HS-27A (cell line): ENCODE measurements at regions not wholly inside any gene's neighbourhood (a gene's known extent, or its start where the extent isn't known, plus 50 kb on each side); places are given as distances from the start of the nearest gene placed in this dataset.

ENCODE experiments used
- DNase-seq: peaks from one replicate; pipeline ENCODE4 v3.0.0-alpha.2; 2012; ENCODE audit warnings: low read depth, missing footprints

DNA sequence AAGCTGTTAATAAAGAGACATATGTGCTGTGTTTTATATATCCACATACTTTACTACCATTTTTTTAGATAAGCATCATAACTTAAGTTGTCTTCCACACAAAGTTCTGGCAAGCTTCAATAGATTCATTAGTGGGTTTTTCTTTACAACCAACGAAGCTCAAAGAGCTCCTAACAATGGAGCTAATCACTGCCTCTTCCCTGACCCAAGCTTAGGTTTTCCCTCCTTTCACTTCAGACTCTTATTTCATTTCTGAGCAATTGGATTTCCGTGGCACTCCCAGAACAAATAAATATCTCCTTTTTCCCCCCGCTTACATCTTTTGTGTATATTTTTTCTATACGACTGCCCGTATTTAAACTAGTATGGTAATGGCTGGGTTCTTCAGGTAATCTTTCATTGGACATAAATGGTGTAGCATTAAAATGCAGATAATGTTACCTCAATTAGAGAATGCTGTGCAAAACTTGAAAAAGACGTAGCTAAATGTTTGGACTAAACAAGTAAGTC lies 275.5 kb upstream of the TMEM161B start:
- no peak for DNase-seq

DNA sequence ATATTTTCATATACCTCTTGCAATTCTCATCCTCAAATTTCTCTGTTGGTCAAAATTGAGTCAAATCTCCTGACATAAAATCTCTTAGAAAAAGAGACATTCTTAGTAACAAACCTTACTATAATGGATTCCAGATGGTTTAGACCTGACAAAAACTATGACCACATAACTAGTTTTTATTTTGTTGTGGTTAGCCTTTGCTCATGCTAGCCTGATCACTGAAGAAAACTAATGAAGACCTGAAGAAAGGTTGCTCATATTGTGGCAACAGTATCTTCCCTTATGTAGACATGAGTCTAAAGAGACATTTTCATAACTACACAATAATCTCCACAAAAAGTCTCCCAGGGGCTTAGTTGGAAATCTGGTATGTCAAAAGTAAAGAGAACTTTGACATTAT lies 274.1 kb upstream of the TMEM161B start:
- no peak for DNase-seq

DNA sequence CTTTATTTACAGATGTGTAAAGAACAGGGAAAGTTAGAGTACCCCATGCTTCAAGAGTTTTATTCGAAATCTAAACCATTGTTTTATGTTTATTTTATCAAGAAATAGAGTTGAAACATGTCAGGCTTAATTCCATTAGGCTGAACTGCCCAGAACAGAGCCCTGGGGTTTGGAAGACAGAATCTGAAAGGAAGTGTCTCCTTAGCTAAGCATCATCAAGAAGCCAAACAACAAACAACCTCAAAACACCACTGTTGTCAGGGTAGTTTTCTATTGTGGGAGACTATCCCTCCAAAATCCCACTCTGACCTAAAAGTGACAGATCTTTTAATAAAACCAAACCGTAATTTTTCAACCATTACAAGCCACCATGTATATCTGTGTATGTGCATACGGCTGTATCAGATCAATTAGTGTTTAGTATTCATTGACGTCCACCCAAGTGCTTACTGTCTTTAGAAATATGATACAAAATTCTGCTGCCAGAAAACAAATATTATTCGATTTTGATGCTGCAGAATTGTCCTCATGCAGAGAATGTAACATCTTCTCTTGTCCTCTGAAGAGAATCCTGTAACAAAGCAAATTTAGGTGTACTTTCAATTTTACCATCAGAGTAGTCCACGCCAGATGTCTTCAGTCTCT lies 271.9 kb upstream of the TMEM161B start:
- DNase-seq: no peak

DNA sequence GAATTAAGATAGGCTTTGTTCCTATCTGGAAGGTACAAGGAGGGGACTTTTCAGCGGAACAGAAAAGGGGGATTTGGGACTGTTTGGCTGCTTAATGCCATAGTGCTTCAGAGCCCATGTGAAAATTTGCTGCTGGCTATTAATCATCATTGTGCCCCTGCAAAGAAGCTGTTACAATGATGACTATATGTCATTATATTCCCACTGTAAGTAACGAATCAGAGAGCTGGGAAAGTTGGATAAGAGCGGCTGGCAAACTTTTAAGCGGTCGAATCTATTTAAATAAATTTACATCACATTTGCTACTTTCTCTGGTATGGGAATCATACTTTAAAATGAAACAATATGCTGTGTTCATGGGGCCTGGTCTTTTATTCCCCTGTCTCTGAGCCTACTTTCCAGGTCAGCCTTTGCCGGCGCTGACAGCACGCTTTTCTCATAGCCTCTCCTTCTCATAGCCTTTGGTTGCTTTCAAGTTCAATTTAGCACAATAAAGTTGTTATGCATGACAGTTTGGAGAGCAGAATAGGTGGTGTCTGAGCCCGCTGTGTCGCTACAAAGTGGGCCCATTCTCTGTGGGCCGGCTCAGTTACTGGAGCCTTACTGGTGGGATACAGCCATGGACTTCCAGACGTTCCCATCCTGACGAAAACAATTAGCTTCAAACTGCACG lies 271.2 kb upstream of the TMEM161B start:
- no peak for DNase-seq

DNA sequence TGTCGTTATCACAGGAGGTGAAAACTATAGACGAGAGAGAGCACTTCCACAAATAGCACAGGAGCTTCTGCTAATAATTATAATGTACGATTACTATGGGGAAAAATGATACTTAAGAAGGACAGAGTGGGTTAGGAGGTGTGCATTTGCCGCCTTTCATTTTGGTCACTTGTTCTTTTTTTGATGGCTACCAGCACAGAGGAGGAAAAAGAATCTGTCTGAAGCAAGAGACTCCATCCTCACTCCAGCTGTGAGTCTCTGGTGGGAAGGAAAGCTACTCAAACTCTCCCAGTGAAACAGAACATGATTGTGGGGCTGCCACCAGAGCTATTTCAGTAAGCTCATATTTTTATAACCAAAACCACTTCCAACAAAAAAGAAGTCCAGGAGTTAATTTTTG lies 270.4 kb upstream of the TMEM161B start:
- DNase-seq: no peak

DNA sequence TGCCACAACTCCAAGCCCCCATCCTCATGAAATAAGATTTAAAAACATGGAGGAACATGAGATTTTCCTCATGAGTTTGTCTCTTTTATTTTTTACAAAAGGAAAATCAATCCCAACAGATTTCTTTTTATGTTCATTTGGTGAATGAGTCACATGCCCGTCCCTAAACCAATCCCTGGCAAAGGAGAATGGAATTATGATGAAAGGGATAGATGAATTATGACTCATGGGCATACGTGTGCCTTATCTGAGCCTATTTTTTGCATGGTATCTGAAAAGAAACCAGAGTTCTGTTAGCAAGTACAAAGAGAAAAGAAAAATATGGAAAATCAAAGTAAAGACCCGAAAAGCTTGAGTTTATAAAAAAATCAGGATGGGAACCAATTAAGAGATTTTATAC lies 267.5 kb upstream of the TMEM161B start:
- DNase-seq: no peak

DNA sequence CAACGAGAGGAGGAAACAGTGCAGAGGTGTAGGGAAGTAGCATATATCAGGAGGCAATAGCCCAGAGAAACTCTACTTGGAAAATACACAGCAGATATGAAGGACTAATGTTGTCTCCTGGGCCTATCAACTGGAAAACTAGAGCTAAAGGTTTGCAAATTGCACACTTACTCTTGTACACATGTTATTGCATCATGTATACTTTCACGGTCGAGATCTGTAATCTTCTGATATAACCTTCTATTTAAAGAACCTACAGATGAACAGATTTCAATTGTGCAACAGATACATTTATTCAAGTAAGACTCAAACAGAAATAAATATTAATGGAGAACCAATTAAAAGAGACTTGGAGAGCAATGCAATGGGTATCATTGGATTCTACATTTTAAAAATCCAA lies 256.3 kb upstream of the TMEM161B start:
- DNase-seq: no peak

DNA sequence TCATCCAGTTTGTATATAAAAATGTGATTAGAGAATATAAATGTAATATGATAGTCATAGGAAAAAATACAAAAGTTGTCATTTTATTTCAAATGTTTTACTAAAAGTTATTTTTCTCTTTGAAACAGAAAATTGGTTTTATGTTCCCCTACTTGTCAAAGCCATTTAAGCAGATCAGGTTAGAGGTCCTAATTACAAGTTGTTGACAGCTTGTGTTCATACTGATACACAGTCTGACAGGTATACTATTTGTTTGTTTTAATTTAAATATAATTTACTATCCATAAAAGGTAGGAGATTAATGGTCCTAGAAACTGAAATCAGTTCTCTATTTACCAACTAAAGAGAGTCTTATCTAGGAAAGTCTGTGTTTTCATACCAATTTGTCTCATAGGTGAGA lies 250.4 kb upstream of the TMEM161B start:
- DNase-seq: no peak

DNA sequence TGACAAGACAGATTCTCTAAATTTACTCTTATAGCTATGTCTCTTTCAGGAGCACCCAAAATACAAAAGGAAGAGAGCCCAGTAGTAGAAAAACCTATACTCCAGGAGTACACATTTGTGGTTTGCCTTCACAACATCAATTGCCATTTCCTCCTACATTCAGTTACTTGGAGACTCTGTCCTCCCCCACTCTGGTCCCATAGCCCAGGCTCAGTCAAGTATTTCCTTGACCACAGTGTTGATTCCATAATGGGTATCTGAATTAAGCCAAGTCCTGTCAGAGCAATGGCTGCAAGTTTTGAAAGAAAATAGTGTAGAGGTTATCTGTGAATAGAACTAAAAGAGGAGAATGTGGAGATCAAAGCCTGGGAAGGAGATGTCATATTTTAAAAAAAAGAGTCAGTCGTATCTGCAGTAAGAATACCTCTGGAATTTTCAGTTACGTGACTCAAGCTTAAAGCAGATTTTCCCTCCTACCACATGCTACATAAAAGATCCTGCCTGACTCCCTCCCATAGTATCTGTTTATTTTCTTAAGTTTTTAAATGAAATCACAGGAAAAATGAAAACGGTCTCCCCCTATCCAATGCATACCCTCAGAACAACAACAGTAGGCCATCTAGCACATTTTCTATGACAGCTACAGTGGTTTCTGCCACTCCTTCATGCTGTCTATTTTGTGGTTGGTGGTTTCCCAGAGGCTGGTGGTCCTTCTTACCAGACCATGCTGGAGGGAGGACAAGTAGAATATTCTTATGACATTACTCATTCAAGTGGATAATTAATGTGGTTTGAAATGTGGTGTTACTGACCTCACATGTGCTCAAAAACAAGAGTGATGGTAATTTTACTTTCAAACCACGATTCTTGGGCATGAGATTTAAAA lies 249.7 kb upstream of the TMEM161B start:
- DNase-seq: no peak

DNA sequence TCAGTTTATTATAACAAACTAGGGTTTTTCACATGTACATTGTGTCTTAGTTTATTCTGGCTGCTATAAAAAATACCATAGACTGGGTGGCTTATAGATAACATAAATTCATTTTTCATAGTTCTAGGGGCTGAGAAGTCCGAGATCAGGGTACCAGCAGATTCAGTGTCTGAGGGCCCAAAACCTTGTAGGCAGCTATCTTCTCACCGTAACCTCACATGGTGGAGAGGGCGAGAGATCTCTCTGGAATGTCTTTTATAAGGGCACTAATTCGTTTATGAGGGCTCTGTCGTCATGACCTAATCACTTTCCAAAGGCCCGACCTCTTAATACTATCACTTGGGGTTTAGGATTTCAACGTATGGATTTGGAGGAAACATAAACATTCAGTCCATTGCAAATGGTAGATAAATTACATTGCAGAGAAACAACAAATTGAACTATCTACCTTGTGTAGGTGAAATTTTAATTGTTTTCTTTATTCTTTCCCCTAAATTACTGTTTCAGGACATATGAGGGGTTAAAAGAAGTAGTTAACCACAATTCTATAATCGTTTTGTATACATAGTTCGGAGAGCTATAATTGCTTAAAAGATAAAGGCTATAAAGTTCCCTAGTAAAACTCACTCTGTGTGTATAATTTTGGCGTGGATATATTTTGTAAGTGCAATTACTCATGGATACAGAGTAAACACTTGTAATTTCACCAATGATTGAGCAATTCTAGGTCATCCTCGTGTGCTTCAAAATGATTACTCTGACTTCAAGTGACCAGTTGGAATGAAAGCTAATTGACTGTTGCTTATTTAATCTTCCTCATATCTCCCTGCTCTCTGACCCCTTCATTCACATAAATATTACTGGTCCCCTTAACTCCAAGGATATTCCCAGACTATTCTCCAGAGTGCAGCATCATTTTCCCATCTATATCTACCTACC lies 247.5 kb upstream of the TMEM161B start:
- no peak for DNase-seq

DNA sequence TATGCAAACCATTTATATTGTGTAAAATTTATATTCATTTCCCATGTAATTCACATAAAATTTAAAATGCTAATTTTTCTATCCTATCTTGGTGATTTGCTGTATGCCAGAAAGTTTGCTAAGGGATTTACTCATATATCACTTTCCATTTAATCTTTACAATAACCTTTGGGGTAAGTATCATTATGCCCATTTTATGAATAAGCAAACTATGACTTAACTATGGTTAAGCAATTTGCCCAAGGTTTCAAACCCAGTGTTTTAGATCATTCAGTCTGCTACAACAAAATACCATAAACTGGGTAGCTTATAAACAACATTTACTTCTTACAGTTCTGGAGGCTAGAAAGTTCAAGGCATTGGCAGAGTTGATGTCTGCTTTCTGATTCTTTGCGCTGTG lies 246.4 kb upstream of the TMEM161B start:
- no peak for DNase-seq

DNA sequence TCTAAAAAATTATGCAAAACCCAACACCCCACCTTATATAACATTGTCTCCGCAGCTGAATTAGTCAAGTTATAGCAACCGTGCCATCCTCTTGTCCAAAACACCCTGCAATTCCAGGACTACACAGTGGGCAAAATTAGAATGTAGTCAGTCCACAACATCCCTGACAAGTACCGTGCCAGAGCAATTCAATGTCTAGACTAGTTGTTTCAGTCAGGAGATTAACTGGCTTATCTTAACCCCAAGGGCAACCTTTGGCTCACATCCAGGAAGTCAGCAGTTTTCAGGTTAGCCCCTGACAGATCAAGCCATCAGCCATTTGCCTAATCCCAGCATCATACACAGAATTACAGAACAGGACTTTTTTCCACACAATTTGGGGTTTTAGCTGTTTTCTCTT lies 240.8 kb upstream of the TMEM161B start:
- no peak for DNase-seq

DNA sequence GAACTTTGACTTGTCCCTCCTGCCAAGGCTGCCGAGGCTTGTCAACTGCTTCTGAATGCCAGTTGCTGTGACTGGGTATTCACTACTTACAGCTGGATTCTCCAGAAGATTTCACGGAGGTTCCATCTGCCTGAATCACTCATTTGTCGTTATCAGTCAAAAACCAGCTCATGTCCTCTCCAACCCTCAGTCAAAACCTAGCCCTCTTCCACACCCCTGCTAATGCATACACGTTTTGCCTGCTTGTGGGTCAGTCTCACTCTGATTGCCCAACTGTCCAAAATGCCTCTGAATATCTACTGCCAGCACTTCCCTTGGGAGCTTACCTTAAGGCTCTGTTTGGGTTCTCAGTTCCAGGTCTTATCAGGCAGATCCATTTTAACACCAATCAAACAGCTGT lies 238.6 kb upstream of the TMEM161B start:
- DNase-seq: no peak

DNA sequence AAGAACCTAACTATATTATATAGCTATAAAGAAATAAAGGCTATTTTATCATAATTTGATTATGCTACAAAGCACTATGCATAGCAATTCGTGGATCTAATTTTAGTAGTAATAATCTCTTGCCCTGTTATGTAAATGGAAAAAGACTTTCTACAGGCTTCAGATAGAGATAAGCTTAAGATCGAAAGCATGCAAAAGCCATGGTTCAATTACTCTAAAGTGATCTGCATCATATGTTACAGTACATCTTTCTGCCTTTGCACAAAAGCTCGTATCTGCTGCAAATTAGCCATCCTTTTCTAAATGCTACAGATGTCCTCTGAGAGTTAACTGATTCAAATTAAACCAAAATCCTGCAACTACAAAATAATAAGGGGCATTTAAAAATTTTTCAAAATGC lies 234.8 kb upstream of the TMEM161B start:
- DNase-seq: no peak

DNA sequence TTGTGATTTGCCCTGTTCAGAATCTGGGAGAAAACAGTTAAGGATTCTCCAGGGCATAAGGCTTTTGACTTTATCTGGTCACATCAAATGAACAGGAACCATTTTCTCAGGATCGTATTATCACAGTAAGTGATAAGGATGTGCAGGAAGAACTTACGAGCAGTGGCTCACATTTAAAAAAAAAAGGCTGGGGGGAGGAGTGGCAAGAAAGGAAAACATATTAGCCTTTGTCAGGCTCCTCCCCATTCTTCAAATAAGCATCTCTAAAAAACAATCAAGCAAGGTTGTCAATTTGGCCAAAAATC lies 234.3 kb upstream of the TMEM161B start:
- no peak for DNase-seq

DNA sequence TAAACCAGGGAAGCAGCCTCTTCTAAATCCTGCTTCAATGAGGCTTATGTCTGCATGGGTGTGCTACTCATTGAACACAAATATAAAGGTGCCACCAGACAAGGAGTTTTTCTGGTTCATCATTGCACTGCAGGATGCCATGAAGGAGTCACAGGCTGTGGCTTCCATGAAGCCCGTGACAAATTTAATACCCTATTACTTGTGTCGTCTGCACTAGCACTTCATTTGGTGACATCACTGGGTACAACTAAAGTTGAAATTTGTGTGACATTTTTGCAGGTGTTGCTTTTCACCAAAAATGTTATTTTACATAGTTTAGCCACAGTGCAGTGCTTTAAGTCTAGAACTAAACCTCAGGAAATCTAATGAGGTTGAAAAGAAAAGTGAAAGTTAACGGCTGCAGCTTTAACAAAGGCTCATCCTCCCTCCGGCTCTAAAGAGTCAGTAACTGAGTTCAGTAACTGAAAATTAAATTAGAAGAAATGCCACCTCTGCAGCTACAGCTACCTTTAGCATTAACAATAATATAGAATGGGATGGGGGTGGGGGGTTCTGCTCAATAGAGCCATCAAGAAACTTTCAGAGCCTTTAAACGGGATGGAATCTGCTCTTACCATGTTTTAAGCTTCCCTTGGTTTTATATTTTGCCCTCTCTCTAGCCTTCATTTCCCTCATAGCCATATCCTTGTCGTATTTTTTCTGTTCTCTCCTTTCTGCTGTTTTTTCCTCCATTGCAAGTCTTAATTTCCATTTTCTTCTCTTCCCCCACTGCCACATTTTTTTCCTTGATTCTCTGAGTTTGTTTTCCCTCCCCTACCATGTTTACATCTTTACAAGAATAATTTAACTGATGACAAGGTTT lies 233.8 kb upstream of the TMEM161B start:
- no peak for DNase-seq

DNA sequence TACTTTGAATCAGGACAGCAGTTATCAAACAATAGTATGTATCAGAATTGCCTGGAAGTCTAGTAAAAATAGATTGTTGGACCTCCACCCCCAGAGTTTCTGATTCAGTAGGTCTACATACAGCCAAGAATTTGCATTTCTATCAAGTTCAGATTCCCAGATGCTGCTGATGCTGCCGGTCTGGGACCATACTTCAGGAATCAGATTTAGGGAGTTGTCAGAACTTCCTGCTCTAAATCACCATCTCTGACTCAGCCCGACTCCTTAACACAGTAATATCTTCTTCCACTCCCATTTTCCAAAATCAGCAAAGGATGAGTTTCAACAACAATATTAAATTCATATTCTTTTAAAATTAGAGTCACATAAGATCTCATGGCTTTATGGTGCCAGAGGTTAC lies 227.2 kb upstream of the TMEM161B start:
- DNase-seq: no peak

DNA sequence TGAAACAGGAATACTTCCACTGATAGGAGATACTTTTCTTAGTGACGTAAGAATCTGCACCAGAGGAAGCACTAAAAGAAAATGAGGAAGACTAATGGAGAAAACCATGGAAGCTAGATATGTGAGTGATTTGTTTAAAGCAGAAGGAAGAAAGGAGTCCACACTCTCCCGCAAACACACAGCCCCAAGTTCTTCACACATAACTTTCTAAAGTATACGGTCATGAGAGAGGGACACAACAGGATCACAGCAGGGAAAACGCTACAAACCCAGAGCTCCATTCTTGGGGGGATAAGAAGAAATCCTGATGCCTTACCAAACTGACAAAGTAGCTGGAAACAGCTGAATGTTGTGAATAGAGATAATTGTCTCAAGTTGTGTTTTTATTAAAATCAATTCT lies 222.2 kb upstream of the TMEM161B start:
- DNase-seq: no peak

DNA sequence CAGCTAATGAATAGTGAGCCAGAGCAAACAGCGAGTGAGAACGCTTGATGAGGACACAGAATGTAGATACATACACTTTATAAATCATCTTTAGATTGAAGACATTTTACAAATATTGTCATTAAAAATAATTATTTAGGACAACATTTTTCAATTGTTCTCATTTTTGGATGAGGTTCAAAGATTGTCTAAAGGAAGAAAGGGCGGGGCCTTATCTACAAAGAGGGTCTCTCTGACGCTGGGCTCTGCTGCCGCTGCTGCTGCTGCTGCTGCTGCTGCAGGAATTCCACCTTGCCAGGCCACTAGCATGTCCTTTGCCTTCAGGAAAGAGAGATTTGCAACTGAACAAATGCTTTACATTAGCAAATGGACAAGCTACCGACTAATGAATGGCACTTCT lies 220.7 kb upstream of the TMEM161B start:
- no peak for DNase-seq

DNA sequence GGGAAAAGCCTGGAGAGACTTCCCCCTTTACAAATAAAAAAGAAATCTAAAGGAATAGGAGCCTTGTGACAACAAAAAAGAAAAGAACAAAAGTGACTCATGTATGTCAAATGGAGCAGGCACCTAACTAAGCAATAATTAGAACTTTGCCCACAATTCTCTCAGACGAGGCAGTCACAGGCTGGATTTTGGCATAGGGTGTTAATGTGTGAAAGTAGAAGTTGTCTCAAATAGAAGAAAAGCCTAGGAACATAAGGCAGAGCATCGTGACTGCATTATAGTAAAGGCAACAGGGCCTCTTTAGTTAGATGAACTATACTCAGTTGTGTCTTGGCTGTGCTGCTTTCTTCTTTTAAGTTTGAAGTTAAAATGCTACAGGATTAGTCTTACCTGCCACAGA lies 219.9 kb upstream of the TMEM161B start:
- no peak for DNase-seq

DNA sequence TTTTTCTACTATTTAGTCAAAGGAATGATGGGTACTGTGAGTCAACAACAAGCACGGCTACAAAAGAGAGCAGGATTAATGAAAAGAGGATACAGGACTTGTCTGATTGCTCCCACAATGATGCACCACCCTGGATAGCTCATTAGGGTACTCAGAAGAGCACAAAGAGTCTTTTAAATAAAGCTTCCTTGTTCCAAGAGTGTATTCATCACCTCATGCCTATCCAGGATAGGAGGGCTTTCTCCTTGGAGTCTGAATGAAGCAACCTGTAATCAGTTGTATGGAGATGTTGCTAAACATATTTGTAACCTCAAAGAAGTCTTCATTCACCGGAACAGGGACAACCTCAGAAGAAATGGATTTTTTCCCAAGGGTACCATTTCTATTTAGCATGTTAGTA lies 219.5 kb upstream of the TMEM161B start:
- DNase-seq: no peak
